Aorta (tissue), 5 donors: ENCODE measurements at regions not wholly inside any gene's neighbourhood (a gene's known extent, or its start where the extent isn't known, plus 50 kb on each side); places are given as distances from the start of the nearest gene placed in this dataset.

Experiments
- ATAC-seq: fragments of 200-7000 bp; cut with Tn5 transposase; one replicate; pipeline ENCODE4 v1.9.1; 2022; ENCODE audit warnings: moderate library complexity; ENCODE audit not compliant: low FRiP score
- DNase-seq, 2 donors: peaks; one replicate each; pipeline ENCODE4 v3.0.0-alpha.2; 2020
- H3K27ac ChIP-seq, 2 donors: one replicate each; pipeline ENCODE4 v1.5.1; 2013; ENCODE audit warnings: low read length in 2 of 2, mild to moderate bottlenecking in 2 of 2, moderate library complexity in 2 of 2, control low read depth in 1 of 2, inconsistent platforms in 1 of 2, low read depth in 1 of 2
- H3K27me3 ChIP-seq, 2 donors: one replicate each; pipeline ENCODE4 v1.6.1; 2013; ENCODE audit warnings: control low read depth in 1 of 2, low read length in 1 of 2, mild to moderate bottlenecking in 1 of 2, moderate library complexity in 1 of 2; ENCODE audit not compliant: insufficient read depth in 2 of 2, control insufficient read depth in 1 of 2
- H3K36me3 ChIP-seq, 2 donors: one replicate each; pipeline ENCODE4 v1.6.1; 2013; ENCODE audit warnings: control low read depth in 1 of 2, low read length in 1 of 2, mild to moderate bottlenecking in 1 of 2; ENCODE audit not compliant: insufficient read depth in 2 of 2, control insufficient read depth in 1 of 2
- H3K4me1 ChIP-seq, 2 donors: one replicate each; pipeline ENCODE4 v1.6.1; 2013; ENCODE audit warnings: low read length in 2 of 2, control low read depth in 1 of 2, mild to moderate bottlenecking in 1 of 2, moderate library complexity in 1 of 2; ENCODE audit not compliant: insufficient read depth in 2 of 2, control insufficient read depth in 1 of 2
- H3K4me3 ChIP-seq, 2 donors: one replicate each; pipeline ENCODE4 v1.5.1; 2013; ENCODE audit warnings: low read length in 2 of 2, control low read depth in 1 of 2, mild to moderate bottlenecking in 1 of 2
- H3K9me3 ChIP-seq: one replicate; pipeline ENCODE4 v1.6.1; 2013; ENCODE audit warnings: mild to moderate bottlenecking, low read length; ENCODE audit not compliant: control insufficient read depth
- WGBS, 2 donors: extraction: QIAGEN DNeasy Blood & Tissue Kit; methylation state at CpG; one replicate each; pipeline ENCODE4 v1.1.7; 2013; 5-methylcytosine and 5-hydroxymethylcytosine counted together
- intact Hi-C, 2 donors: fragments of 100-400 bp; cut with DNase I; formaldehyde crosslinking; loops; one replicate each; pipeline versions ENCODE4 v1.14.2 to v1.15.0; 2022
- donor health status: healthy with polysubstance abuse.
- donor health status: Bipolar disorder and iron deficiency.
- donor health status: DM: no; HTN: no; CAD: no.
- donor health status: DM: no; HTN: no; CAD: no.
- donor health status: DM: yes; HTN: yes; CAD: no.

DNA sequence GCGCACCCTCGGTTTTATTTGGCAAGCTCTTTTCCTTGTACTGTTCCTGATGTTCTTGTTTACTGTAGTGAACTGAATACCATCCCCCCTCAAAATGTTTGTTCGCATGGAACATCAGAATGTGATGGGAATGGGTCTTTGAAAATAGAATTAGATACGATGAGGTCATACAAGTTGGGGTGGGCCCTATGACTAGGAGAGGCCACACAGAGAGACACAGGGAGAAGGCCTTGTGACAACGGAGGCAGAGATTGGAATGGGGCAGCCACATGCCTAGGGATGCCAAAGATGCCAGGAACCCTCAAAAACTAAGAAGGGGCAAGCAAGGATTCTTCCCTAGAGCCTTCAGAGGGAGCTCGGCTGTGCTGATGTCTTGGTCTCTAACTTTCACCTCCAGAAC, 123.6 kb downstream of the FAM204A start:
- DNase-seq = no peak
- no peak for ATAC-seq
- Histone ChIP-seq H3K4me3 (no peak overlapping the region), H3K4me1 (no peaks in the 10 kb centered on the region), H3K27me3 (no peaks in the 10 kb centered on the region), H3K27ac (no peak overlapping the region), H3K36me3 (no peaks in the 10 kb centered on the region), H3K9me3 (peaks cover 1% of the 10 kb centered on the region)
- intact Hi-C loops = no loop called here
- WGBS, 2 donors = 88 to 92% methylated on average over 6 of the region's 6 CpGs

- H3K36me3 ChIP-seq = no peaks in the 10 kb centered on the region
- no peaks in the 10 kb centered on the region for H3K4me1 ChIP-seq
- DNase-seq (no peak), ATAC-seq (no peak)
- peaks cover 1% of the 10 kb centered on the region for H3K9me3 ChIP-seq
- H3K4me3 ChIP-seq = no peak overlapping the region
- no peak overlapping the region for H3K27ac ChIP-seq
- no peaks in the 10 kb centered on the region for H3K27me3 ChIP-seq
- 41 to 49% methylated on average over 3 of the region's 3 CpGs for WGBS, 2 donors
- intact Hi-C loops = no loop called here
These were observed 125.5 kb downstream of the FAM204A start for GRCh38 chr10:118216571-118217170.

- H3K9me3 ChIP-seq = no peaks in the 10 kb centered on the region
- no peaks in the 10 kb centered on the region for H3K4me1 ChIP-seq
- no peaks in the 10 kb centered on the region for H3K27me3 ChIP-seq
- H3K36me3 ChIP-seq = no peaks in the 10 kb centered on the region
- DNase-seq (no peak), ATAC-seq (no peak)
- no peak overlapping the region for H3K4me3 ChIP-seq
- 37 to 43% methylated on average over 6 of the region's 6 CpGs for WGBS, 2 donors
- intact Hi-C loops = no loop called here
- H3K27ac ChIP-seq = no peak overlapping the region
These were observed 126.1 kb downstream of the FAM204A start for GRCh38 chr10:118216020-118216419.

- no peak overlapping the region for H3K4me3 ChIP-seq
- no peaks in the 10 kb centered on the region for H3K27me3 ChIP-seq
- no peak overlapping the region for H3K27ac ChIP-seq
- no peaks in the 10 kb centered on the region for H3K4me1 ChIP-seq
- no peak for DNase-seq
- intact Hi-C loops = no loop called here
- no peaks in the 10 kb centered on the region for H3K36me3 ChIP-seq
- ATAC-seq = no peak
- 84 to 89% methylated on average over 3 of the region's 3 CpGs for WGBS, 2 donors
- H3K9me3 ChIP-seq = no peaks in the 10 kb centered on the region
These were observed 127.3 kb downstream of the FAM204A start for GRCh38 chr10:118214776-118215175.

DNA sequence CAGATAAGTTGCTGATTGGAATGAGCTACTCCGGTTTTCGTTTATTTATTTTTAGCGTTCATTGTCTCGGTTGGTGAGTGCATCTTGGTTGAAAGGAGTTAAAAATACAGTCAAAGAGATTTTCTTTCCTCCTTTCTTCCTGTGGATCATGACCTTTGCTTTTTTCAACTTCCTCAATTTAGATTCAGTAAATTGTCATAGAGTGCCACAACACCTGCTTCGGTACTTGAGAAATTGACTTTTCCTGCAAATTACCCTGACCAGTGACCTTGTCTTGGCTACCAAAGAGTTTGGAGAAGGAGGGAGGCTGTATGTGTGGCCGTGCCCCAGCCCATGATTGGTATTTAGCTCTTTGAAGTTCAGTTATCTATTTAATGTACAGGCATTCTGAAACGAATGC, 128.7 kb downstream of the FAM204A start:
- Histone ChIP-seq H3K27me3 (no peaks in the 10 kb centered on the region), H3K4me3 (no peak overlapping the region), H3K27ac (no peak overlapping the region), H3K36me3 (no peaks in the 10 kb centered on the region), H3K9me3 (no peaks in the 10 kb centered on the region), H3K4me1 (no peaks in the 10 kb centered on the region)
- ATAC-seq = no peak
- no peak for DNase-seq
- 28 to 32% methylated on average over 7 of the region's 7 CpGs for WGBS, 2 donors
- intact Hi-C loops = no loop called here

DNA sequence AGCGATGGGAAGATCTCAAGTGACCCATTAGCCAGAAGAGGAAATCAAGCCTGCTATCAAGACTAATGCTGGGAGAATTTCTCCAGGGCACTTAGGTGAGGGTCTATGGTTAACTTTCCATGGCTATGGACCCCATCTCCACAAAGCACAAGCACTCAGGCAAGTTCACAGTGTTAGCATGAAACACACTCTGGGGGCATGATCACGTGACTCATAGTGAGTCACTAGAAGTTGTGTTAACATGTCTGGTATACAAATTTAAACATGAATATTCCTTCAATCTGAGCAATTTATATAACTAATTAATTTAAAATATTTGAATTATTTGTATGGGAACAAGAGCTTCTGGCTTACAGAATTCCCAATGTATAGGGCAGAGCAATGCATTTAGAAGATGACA, 131.8 kb downstream of the FAM204A start:
- ATAC-seq (no peak), DNase-seq (no peak)
- Histone ChIP-seq H3K27ac (no peak overlapping the region), H3K36me3 (no peaks in the 10 kb centered on the region), H3K27me3 (no peaks in the 10 kb centered on the region), H3K4me1 (no peaks in the 10 kb centered on the region), H3K4me3 (no peak overlapping the region), H3K9me3 (peaks cover 2% of the 10 kb centered on the region)
- WGBS, 2 donors = 84 to 93% methylated on average over 2 of the region's 2 CpGs
- intact Hi-C loops = no loop called here

DNA sequence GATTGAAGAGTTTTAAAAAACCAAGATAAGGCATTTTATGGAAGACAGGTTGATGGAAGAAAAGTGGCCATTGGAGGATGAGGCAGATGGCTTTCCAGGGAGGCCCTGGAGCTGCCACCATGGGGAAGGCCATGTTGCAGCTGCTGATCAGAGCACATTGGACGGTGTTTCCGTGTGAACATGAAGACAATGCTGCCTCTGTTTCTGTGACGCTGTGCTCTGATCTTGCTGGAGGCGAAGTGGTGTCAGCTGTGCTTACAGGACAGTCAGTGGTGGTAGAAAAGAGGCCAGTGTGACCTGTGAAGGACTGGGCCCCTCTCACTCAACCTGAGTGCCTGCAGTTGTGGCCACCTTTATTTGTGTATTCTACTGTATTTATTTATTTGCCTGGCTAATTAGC, 132.9 kb downstream of the FAM204A start:
- ATAC-seq (no peak), DNase-seq (no peak)
- peaks cover 0 to 2% of the 10 kb centered on the region in 2 donors for H3K27me3 ChIP-seq
- no peak overlapping the region for H3K4me3 ChIP-seq
- H3K9me3 ChIP-seq = peaks cover 3% of the 10 kb centered on the region
- intact Hi-C loops = no loop called here
- H3K27ac ChIP-seq = no peak overlapping the region
- H3K4me1 ChIP-seq = no peaks in the 10 kb centered on the region
- 34 to 43% methylated on average over 4 of the region's 4 CpGs for WGBS, 2 donors
- no peaks in the 10 kb centered on the region for H3K36me3 ChIP-seq

DNA sequence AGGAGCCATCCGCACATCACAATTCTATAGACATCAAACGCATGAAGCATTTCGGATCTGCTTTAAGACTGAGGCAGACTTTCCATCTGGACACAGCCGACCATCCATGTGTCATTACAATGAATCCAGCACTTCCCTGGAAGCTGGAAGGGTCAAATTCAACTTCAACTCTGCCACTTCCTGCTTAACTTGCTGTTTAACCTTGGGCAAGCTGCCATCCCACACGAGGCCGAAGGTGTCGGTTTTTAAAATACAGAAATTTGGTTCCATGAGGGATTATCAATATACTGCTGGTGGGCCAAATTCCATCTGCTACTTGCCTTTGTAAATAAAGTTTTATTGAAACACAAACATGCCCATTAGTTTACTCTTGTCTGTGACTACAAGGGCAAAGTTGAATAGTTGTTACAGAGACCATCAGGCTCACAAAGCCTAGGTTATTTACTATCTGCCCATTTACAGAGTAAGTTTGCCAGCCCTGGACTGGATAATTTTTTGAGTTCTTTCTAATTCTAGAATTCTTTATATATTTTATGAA, 134.6 kb downstream of the FAM204A start:
- ATAC-seq = no peak
- 75 to 79% methylated on average over 7 of the region's 7 CpGs for WGBS, 2 donors
- H3K27ac ChIP-seq = no peak overlapping the region
- no peak overlapping the region for H3K4me3 ChIP-seq
- peaks cover 0 to 2% of the 10 kb centered on the region in 2 donors for H3K27me3 ChIP-seq
- DNase-seq = no peak
- no peaks in the 10 kb centered on the region for H3K36me3 ChIP-seq
- peaks cover 3% of the 10 kb centered on the region for H3K9me3 ChIP-seq
- intact Hi-C loops = no loop called here
- H3K4me1 ChIP-seq = no peaks in the 10 kb centered on the region

DNA sequence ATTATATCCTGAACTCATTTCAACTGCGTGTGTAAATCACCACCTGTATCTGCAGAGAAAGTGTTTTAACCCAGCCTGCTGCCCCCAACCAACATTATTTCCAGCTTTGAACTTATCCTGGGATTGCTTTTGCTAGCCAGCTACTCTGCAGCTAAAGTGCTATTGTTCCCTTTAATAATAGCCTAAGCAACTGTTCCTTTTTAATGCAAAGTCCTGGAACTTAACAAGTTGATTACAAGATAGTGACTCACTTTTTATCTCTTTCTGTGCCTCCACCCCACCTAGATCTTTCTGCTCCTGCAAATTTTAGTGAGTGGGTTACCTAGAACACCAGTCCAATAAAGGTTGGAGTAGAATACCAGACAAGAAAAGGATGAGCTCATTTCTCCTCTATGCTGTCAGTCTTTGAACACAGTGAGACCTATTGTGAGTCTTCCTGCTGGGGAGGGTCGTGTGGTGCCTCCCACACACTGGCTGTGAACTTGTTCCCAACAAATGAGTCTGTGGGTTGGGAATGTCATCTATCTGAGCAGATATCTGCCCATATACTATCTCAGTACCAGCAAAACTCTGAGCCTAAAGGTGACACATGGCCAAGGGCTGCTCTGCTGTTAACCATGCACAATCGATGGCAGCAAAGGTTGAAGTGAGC, 137.7 kb downstream of the FAM204A start:
- H3K27ac ChIP-seq = no peak overlapping the region
- peaks cover 3% of the 10 kb centered on the region for H3K9me3 ChIP-seq
- intact Hi-C loops = no loop called here
- no peaks in the 10 kb centered on the region for H3K36me3 ChIP-seq
- no peak for DNase-seq
- 66 to 69% methylated on average over 3 of the region's 3 CpGs for WGBS, 2 donors
- ATAC-seq = no peak
- H3K27me3 ChIP-seq = peaks cover 0 to 2% of the 10 kb centered on the region in 2 donors
- H3K4me3 ChIP-seq = no peak overlapping the region
- H3K4me1 ChIP-seq = no peaks in the 10 kb centered on the region
